C4-2B (cell line): ENCODE measurements at regions not wholly inside any gene's neighbourhood (a gene's known extent, or its start where the extent isn't known, plus 50 kb on each side); places are given as distances from the start of the nearest gene placed in this dataset.

Experiments
- H3K27ac ChIP-seq: fragments of 450-650 bp; 2 replicates; pipeline ENCODE4 v1.5.1; 2017
- ZFX ChIP-seq: fragments of 450-650 bp; IDR thresholded peaks from 2 replicates; pipeline ENCODE4 v1.6.1; 2017
- TF ChIP-seq, protein P1 (sequence below): fragments of 450-650 bp; conservative IDR thresholded peaks from 2 replicates; pipeline ENCODE4 v1.5.1; 2017; ENCODE audit warnings: mild to moderate bottlenecking

DNA sequence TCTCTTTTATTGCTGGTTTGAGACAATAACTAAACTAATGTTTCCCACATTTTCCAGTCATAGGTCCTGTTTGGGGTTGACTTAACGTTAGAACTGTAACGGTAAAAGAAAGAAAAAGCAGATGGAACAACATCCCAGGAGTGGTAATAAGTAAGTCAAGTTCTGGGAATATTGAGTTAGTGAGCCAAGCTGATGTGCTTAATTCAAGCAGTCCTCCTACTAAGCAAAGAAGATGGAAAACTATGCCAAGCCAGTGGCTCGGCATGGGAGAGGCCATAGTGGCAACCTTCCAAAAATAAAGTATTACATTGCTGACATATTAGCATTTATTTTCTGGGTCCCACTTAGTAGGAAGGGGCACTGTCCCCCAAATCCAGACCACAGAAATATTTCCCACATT, 161.7 kb upstream of the CDH5 start:
- TF ChIP-seq, protein P1, sequence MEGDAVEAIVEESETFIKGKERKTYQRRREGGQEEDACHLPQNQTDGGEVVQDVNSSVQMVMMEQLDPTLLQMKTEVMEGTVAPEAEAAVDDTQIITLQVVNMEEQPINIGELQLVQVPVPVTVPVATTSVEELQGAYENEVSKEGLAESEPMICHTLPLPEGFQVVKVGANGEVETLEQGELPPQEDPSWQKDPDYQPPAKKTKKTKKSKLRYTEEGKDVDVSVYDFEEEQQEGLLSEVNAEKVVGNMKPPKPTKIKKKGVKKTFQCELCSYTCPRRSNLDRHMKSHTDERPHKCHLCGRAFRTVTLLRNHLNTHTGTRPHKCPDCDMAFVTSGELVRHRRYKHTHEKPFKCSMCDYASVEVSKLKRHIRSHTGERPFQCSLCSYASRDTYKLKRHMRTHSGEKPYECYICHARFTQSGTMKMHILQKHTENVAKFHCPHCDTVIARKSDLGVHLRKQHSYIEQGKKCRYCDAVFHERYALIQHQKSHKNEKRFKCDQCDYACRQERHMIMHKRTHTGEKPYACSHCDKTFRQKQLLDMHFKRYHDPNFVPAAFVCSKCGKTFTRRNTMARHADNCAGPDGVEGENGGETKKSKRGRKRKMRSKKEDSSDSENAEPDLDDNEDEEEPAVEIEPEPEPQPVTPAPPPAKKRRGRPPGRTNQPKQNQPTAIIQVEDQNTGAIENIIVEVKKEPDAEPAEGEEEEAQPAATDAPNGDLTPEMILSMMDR, result no peak
- TF ChIP-seq ZFX, result no peak
- no peak overlapping the region for H3K27ac ChIP-seq

DNA sequence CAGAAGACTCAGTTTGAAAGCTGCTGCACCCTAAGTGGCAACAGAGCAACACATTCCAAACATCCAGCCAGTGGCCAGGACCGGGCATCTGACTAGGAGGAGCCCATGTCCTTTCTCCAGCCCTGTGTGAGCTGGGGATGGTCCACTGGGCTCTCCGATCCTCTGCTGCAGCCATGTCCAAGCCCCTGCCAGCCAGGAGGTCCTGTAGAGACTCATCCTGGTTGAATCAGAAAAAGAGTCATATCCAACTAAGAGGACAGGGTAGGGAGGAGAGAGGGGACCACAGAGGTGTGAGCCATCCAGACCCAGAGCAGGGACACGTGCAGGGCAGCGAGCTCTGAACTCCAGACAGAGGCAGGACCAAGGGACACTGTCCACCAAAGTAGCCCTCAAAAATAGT, 163.0 kb upstream of the CDH5 start:
- no peak overlapping the region for H3K27ac ChIP-seq
- TF ChIP-seq ZFX, result no peak
- TF ChIP-seq, protein P1, result no peak

DNA sequence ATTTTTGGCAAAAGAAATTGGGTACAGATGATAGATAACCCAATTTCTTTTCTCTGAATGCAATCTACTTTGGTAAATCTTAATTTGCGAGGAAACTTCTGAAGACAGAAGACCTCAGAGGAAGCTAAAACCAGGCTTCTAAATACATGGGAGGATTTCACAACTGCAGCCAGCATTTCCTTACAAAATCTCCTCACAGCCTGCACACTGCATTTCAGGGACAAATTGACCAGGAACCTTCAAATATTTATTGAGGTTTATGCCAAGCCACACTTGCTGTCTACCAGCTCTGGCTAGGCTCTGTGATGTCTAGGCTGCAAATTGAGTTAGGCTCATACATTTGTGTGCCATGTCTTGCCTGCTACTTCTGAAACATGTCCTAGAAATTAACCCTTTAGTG, 167.3 kb upstream of the CDH5 start:
- no peak for TF ChIP-seq ZFX
- TF ChIP-seq, protein P1, result no peak

DNA sequence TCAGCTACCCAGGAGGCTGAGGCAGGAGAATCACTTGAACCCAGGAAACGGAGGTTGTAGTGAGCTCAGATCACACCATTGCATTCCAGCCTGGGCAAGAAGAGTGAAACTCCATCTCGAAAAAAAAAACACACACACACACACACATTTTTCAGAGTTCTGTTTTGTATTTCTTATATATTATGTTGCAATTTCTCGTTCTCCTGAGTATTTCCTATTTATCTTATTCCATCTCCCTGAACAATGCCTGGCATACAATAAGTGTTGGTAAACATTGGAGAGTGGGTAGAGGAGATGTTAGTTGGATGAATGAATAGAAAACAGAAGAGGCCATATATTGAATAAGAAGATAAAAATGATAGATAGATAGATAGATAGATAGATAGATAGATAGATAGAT, 167.8 kb upstream of the CDH5 start:
- H3K27ac ChIP-seq, result no peak overlapping the region
- TF ChIP-seq ZFX, result no peak
- TF ChIP-seq, protein P1, result no peak

More for the DNA sequence above, 167.3 kb upstream of the CDH5 start:
- H3K27ac ChIP-seq, result no peak overlapping the region

DNA sequence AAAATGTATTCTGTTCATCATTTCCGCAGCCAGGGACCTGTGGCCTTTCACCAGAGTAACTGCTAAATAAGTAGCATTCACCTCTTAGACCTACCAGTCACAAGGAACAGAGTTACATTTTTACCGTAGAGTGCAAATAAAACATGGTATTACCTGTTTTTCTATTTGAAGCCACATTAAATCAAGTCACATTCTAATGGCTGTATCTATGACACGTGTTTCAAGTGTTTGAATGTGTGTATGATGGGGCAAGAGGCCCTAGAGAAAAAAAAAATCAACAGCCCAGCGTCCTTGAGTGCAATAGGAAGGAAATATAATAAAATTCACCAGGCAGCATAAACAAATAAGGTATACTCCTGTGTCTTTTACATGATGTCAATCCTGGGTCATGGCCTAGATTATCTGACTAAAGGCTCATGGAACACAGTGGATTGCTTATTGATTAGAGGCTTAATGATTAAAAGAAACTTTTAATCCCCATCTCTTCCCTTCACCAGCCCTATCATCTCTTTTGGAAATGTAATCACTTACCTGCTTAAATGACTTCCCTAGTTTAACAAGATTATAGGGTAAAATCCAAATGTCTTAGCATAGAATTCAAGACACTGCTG, 168.7 kb upstream of the CDH5 start:
- no peak overlapping the region for H3K27ac ChIP-seq

DNA sequence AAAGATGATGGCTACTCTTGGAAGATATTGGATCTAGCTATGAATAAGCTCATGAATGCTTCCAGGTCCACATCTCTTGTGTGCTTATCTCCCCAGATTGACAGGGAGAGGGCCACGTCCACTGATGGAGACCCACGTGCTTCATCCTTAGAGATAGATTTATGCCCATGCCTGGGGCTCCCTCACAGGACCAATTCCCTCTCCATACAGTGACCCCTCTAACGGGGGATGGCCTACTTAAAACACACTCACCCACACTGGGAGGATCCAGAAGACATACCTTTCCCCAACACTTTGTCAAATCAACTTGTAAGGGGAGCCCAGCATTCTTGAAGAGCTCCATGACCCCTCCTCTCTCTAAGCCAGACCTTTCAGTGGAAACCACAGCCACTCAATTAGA, 169.7 kb upstream of the CDH5 start:
- H3K27ac ChIP-seq, result no peak overlapping the region
- TF ChIP-seq, protein P1, result no peak
- TF ChIP-seq ZFX, result no peak

More for the DNA sequence above, 168.7 kb upstream of the CDH5 start:
- TF ChIP-seq ZFX, result no peak
- TF ChIP-seq, protein P1, result no peak

DNA sequence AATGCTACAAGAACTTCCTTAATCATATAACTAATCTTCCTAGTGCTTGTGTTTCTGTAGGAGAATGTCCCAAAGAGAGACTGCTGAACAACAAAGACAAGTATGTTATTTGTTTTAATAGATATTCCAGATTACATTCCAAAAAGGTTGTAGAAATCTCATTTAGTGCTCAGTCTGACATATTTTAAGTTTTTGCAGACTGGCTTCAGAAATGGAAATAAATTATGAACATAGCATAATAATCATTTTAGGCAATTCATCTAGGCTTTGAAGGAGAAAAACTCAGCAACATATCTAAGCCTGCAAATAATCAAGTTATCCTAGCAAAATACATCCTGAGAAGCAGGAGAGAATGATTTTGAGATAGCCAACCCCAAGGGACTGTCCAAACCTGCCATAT, 171.6 kb upstream of the CDH5 start:
- no peak overlapping the region for H3K27ac ChIP-seq
- TF ChIP-seq, protein P1, result no peak
- no peak for TF ChIP-seq ZFX
